Gastrocnemius medialis (tissue), 4 donors: ENCODE measurements at regions not wholly inside any gene's neighbourhood (a gene's known extent, or its start where the extent isn't known, plus 50 kb on each side); places are given as distances from the start of the nearest gene placed in this dataset.

Experiments
- CTCF ChIP-seq, 5 experiments: fragments of 450-650 bp in 3 of 5; fragments of 200-600 bp in 2 of 5; sonication (generic) in 2 of 5; IDR thresholded peaks in 4 of 5; conservative IDR thresholded peaks in 1 of 5; 1 replicate in 4 of 5; 2 replicates in 1 of 5; pipeline ENCODE4 v1.5.1; 2016 to 2019; ENCODE audit warnings: antibody characterized with exemption in 5 of 5, mild to moderate bottlenecking in 3 of 5, moderate library complexity in 3 of 5
- POLR2A ChIP-seq, 2 donors: fragments of 450-650 bp; IDR thresholded peaks; one replicate each; pipeline ENCODE4 v1.6.1; 2017; ENCODE audit warnings: antibody characterized with exemption in 2 of 2, mild to moderate bottlenecking in 2 of 2, moderate library complexity in 2 of 2

- no peak for TF ChIP-seq CTCF (IDR thresholded peaks at IDR 0.05 in 4 of 5, conservative IDR thresholded peaks at IDR 0.05 in 1 of 5)
- no peak for TF ChIP-seq POLR2A (IDR thresholded peaks at IDR 0.05)
These were observed 398.9 kb downstream of the ADRA2A start for GRCh38 chr10:111475720-111476119.
